Esophagus squamous epithelium (tissue), 5 donors: ENCODE measurements at regions not wholly inside any gene's neighbourhood (a gene's known extent, or its start where the extent isn't known, plus 50 kb on each side); places are given as distances from the start of the nearest gene placed in this dataset.

Experiments used
- DNase-seq: peaks from one replicate; lab custom pipeline; 2025; lab: John Stamatoyannopoulos, UW
- H3K27ac ChIP-seq, 4 donors: fragments of 200-600 bp; sonication (generic); one replicate each; pipeline ENCODE4 v1.5.1; 2016 to 2019; ENCODE audit warnings: mild to moderate bottlenecking in 1 of 4
- H3K27me3 ChIP-seq, 4 donors: fragments of 200-600 bp; sonication (generic); 1 replicate in 3 of 4; 2 replicates in 1 of 4; pipeline versions ENCODE4 v1.5.1 to v1.6.0; 2017 to 2021; ENCODE audit warnings: antibody characterized with exemption in 1 of 4
- H3K36me3 ChIP-seq, 3 donors: fragments of 200-600 bp; sonication (generic); one replicate each; pipeline ENCODE4 v1.5.1; 2016 to 2019
- H3K4me1 ChIP-seq, 3 donors: fragments of 200-600 bp; sonication (generic); one replicate each; pipeline ENCODE4 v1.5.1; 2017 to 2019
- H3K4me3 ChIP-seq, 4 donors: fragments of 200-600 bp; sonication (generic); 1 replicate in 3 of 4; 2 replicates in 1 of 4; pipeline ENCODE4 v1.5.1; 2016 to 2019; ENCODE audit warnings: mild to moderate bottlenecking in 2 of 4, moderate library complexity in 1 of 4
- H3K9me3 ChIP-seq, 3 donors: fragments of 200-600 bp; sonication (generic); one replicate each; pipeline ENCODE4 v1.5.1; 2016 to 2019
- POLR2A ChIP-seq, 4 donors: fragments of 450-650 bp; IDR thresholded peaks; one replicate each; pipeline ENCODE4 v1.6.1; 2017; ENCODE audit warnings: antibody characterized with exemption in 4 of 4, mild to moderate bottlenecking in 4 of 4, moderate library complexity in 3 of 4
- WGBS, 2 donors: methylation state at CpG; one replicate each; pipeline ENCODE4 v1.1.5; 2018; 5-methylcytosine and 5-hydroxymethylcytosine counted together
- intact Hi-C: fragments of 100-400 bp; cut with DNase I; formaldehyde crosslinking; loops from one replicate; pipeline ENCODE4 v1.15.0; 2022
- TF ChIP-seq, protein P1 (sequence below), 6 experiments: fragments of 450-650 bp in 4 of 6; fragments of 200-600 bp in 2 of 6; sonication (generic) in 2 of 6; IDR thresholded peaks; one replicate each; pipeline ENCODE4 v1.5.1; 2016 to 2019; ENCODE audit warnings: antibody characterized with exemption in 6 of 6, mild to moderate bottlenecking in 4 of 6, moderate library complexity in 4 of 6
- donor health status: DM: yes; HTN: yes; CAD: no.

DNA sequence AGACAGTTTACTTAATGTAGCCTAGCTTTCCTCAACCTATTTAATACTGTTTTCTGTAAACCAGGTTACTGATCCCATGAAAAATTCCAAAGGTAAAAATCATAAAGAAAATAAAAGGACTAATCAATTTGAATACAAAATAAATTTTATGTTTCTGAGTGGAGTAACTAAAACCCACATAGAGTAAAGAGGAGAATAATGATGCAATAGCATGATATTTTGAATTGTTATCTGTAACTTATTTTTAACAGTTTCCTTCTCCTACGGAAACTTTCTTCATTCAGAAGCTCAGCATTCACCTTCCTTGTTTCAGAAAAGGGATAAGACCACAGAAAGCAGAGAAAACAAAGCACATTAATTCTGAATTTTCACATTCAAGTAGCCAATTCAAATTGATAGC lies 320.6 kb upstream of the NUDT12 start:
- no peaks in the 10 kb centered on the region for H3K9me3 ChIP-seq
- 91 to 92% methylated on average over 1 of the region's 1 CpG for WGBS, 2 donors
- H3K27me3 ChIP-seq, result no peaks in the 10 kb centered on the region
- no peak overlapping the region for H3K27ac ChIP-seq
- intact Hi-C loops, result no loop called here
- H3K4me1 ChIP-seq, result no peaks in the 10 kb centered on the region
- no peaks in the 10 kb centered on the region for H3K36me3 ChIP-seq
- TF ChIP-seq, protein P1, sequence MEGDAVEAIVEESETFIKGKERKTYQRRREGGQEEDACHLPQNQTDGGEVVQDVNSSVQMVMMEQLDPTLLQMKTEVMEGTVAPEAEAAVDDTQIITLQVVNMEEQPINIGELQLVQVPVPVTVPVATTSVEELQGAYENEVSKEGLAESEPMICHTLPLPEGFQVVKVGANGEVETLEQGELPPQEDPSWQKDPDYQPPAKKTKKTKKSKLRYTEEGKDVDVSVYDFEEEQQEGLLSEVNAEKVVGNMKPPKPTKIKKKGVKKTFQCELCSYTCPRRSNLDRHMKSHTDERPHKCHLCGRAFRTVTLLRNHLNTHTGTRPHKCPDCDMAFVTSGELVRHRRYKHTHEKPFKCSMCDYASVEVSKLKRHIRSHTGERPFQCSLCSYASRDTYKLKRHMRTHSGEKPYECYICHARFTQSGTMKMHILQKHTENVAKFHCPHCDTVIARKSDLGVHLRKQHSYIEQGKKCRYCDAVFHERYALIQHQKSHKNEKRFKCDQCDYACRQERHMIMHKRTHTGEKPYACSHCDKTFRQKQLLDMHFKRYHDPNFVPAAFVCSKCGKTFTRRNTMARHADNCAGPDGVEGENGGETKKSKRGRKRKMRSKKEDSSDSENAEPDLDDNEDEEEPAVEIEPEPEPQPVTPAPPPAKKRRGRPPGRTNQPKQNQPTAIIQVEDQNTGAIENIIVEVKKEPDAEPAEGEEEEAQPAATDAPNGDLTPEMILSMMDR (IDR thresholded peaks at IDR 0.05), result no peak
- no peak for TF ChIP-seq POLR2A (IDR thresholded peaks at IDR 0.05)
- DNase-seq, result no peak
- no peak overlapping the region for H3K4me3 ChIP-seq

DNA sequence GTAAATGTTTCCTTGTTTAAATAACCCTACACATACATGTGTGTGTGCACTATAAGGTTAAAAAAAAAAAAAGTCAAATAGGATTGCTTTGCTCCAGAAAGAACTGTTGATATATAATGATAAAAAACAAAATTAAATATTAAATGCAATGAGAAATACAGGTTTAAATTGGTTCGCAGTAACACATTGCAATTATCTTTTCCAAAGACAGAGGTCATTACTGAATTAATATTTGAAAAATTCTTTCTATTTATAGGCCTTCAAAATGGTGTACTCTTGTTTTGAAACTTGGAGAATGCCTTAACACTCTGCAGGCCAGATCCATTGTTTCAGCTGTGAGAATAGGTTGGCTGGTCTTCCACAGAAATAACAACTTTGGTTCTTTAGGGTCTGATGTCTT lies 319.0 kb upstream of the NUDT12 start:
- H3K27ac ChIP-seq, result no peak overlapping the region
- no peaks in the 10 kb centered on the region for H3K4me1 ChIP-seq
- DNase-seq, result no peak
- intact Hi-C loops, result no loop called here
- 78 to 84% methylated on average over 1 of the region's 1 CpG for WGBS, 2 donors
- H3K9me3 ChIP-seq, result no peaks in the 10 kb centered on the region
- no peaks in the 10 kb centered on the region for H3K27me3 ChIP-seq
- TF ChIP-seq, protein P1 (IDR thresholded peaks at IDR 0.05), result no peak
- no peak for TF ChIP-seq POLR2A (IDR thresholded peaks at IDR 0.05)
- H3K36me3 ChIP-seq, result no peaks in the 10 kb centered on the region
- H3K4me3 ChIP-seq, result no peak overlapping the region

DNA sequence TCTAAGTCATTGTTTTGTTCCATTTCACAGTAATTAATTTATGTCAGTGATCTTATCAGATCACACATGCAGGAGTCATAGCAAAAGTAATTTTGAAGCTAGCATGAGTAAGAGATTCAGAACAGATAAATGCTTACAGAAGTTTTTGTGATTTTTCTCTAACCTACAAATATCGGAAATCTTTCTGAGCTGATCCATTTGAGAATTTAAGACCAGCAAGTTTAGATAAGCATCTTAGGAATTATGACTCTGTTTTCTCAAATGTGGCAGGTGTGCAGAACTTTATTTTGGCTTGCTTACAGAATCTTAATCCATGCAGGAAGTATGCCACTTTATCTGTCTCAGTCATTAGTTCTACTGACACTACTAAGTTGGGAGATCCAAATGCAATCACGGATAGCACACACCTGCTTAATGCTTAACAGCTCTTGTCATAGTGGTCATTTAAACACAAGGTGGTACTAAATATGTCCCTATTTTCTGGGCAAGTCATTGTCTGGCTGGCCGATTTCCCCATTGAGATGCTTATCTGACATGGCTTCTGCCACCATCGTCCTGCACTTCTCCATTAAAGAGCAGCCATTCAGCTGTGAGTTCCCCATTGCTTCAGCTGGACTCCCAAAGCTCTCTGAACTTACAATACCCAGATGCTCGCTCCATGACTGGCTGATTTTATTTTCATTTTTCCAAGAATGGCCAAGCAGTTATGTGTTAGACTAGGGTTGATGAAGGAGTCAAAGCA lies 305.4 kb upstream of the NUDT12 start:
- DNase-seq, result no peak
- Histone ChIP-seq H3K27ac (no peak overlapping the region), H3K27me3 (no peaks in the 10 kb centered on the region), H3K36me3 (no peaks in the 10 kb centered on the region), H3K4me3 (no peak overlapping the region), H3K9me3 (no peaks in the 10 kb centered on the region), H3K4me1 (no peaks in the 10 kb centered on the region)
- intact Hi-C loops, result no loop called here
- no peak for TF ChIP-seq POLR2A (IDR thresholded peaks at IDR 0.05)
- TF ChIP-seq, protein P1 (IDR thresholded peaks at IDR 0.05), result no peak
- WGBS, 2 donors, result 51 to 52% methylated on average over 5 of the region's 5 CpGs

- Histone ChIP-seq H3K27ac (no peak overlapping the region), H3K4me1 (no peaks in the 10 kb centered on the region)
- 41 to 71% methylated on average over 1 of the region's 1 CpG for WGBS, 2 donors
Observed at GRCh38 chr5:103866169-103866568, 303.6 kb upstream of the NUDT12 start.

DNA sequence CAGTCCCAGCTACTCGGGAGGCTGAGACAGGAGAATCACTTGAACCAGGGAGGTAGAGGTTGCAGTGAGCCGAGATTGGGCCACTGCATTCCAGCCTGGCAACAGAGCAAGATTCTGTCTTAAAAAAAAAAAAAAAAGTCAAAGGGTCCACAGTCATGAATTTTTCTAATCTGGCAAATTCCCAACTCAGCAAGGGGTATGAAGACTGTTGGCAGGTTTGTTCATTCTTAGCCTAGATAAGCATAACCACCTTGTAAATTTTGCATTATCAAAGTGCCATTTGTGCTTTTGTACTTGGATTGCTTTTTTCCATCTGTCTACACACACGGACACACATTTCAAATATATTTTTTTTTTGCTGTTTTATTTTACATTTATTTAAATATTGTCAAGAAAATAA lies 299.8 kb upstream of the NUDT12 start:
- no peaks in the 10 kb centered on the region for H3K4me1 ChIP-seq
- H3K27me3 ChIP-seq, result no peaks in the 10 kb centered on the region
- intact Hi-C loops, result no loop called here
- DNase-seq, result no peak
- no peaks in the 10 kb centered on the region for H3K36me3 ChIP-seq
- no peak overlapping the region for H3K4me3 ChIP-seq
- no peak overlapping the region for H3K27ac ChIP-seq
- 69 to 81% methylated on average over 3 of the region's 3 CpGs for WGBS, 2 donors
- peaks cover 0 to 5% (median 0%) of the 10 kb centered on the region in 3 donors for H3K9me3 ChIP-seq
- TF ChIP-seq, protein P1 (IDR thresholded peaks at IDR 0.05), result no peak
- no peak for TF ChIP-seq POLR2A (IDR thresholded peaks at IDR 0.05)

More at GRCh38 chr5:103866169-103866568, 303.6 kb upstream of the NUDT12 start:
- intact Hi-C loops, result no loop called here
- Histone ChIP-seq H3K4me3 (no peak overlapping the region), H3K27me3 (no peaks in the 10 kb centered on the region), H3K36me3 (no peaks in the 10 kb centered on the region), H3K9me3 (no peaks in the 10 kb centered on the region)
- TF ChIP-seq, protein P1 (IDR thresholded peaks at IDR 0.05), result no peak
- TF ChIP-seq POLR2A (IDR thresholded peaks at IDR 0.05), result no peak
- DNase-seq, result no peak
